ENCODE measurements at regions not wholly inside any gene's neighbourhood (a gene's known extent, or its start where the extent isn't known, plus 50 kb on each side); places are given as distances from the start of the nearest gene placed in this dataset.

DNA sequence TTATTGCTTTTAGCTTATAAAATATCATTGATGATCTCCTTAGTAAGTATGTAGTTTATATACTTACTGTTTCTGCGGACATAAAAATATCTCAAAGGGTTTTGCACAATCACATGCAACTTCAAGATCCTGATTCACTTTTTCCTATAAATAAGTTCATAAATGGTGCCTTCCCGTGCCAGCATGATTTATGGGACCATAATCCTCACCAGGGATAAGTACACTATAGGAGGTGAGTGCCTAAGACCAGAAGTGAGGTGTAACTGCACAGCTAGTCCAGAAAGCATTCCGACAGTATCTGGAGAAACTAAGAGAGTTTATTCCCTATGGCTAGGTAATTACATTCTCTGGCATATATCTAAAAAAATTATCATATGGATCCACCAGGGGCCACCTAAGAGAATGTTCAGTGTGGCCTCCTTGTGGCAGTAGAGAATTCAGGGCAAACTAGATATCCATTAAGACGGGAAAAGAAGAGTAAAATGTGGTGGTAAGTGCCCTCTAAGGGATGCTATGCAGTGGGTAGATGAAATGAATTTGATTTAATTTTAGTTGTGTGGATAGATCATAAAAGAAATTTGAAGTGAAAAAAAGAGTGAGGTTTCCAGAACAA lies 402.5 kb upstream of the SLC24A2 start:
- DNase-seq: no peak

DNA sequence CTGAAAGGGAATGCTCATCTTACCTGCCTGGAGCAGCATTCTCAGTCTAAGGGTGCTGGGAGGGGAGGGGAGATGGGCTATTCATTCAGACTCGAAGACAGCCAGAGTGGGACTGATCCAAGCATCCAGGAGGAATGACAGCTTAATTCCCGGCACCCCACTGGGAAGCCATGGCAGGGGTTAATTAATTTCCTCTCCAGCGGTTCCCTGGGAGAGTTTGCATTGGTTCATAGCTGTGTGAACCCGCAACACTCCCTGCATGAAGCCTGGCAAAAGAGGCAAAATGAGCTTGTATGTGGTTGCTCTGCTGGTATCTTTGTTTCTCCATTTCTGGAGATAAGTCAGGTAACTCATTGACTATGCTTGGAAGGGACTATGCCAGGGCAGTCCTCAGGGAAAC lies 401.0 kb upstream of the SLC24A2 start:
- no peak for DNase-seq

DNA sequence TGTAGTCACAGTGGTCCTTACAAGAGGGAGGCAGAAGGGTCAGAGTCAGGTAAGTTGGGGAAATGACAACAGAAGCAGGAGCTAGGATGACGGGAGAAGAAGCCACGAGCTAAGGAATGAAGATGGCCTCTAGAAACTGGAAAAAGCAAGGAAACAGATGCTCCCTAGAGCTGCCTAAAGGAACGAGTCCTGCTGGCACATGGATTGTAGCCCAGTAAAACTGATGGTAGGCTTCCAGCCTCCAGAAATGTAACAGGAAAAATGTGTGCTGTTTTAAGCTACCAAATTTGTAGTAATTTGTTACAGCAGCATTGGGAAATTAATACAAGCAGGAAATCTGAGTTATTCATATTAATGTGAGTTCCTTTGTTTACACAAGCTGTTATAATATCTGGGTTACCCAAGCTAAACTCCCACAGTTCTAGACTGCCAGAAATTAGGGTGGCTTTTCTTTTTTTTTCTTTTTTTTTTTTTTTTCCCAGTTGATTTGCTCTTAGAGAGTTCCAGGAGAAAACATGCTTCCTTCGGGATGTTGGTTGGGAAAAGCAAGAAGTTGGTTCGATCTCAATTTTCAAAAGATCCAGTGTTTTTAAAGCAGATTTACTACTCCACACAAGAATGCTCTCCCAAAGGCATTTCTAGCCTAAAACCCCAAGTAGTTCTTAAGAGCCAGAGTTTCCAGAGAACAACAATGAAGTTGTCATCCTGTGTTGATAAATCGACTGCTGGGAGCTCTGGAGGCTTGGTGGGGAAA lies 400.0 kb upstream of the SLC24A2 start:
- DNase-seq: no peak

DNA sequence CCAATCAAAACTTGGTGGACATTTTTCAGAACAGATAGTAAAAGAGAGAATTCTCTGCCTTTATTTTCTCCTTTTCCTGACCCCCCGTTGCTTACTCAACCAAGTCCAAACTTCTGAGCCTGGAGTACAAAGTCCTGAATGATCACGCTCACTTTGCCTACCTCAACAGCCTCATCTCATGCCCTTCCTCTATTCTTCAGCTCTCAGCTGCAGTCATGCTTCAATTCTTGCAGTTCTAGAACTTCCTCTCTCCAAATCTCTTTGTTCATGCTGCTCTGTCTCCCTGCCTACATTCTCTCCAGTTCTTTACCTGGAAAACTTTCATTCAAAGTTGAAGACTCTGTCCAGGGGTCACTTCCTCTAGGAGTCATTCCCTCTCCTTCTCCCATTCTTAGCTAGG lies 398.5 kb upstream of the SLC24A2 start:
- no peak for DNase-seq

DNA sequence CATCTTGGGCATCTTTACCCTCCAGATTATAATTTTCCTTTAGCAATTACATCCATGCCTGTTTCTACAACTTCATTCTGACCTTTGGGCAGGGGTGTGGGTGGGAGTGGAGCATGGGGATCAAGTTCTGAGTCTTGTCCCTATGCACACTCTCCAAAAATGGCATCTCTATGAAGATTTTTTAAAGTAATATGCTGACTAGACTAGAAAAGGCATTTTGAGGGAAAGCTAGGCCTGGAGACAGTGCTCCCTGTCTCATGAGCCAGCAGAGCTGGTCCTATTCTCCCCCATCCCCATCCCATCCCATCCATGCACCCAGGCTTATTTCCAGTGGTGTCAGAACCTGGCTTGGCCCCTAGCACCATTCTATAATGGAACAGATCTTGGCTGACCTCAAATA lies 398.0 kb upstream of the SLC24A2 start:
- no peak for DNase-seq

DNA sequence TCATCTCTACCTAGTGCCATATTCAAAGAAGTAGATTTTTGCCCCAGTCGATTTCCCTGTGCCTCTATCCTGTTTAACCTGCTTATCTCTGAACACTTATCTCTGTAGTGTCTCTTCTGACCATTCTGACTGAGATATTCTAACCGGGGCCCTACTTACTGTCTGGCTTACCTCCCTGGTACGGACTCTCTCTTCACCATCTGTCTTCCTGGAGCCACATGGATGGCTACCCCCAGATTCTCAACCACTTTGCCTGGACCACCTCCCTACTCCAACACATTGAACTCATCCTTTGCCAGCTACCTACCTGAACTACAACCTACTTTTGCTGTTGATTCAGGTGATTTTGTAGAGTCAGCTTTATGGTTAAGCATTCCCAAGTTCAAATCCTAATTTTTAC lies 397.4 kb upstream of the SLC24A2 start:
- DNase-seq: no peak

DNA sequence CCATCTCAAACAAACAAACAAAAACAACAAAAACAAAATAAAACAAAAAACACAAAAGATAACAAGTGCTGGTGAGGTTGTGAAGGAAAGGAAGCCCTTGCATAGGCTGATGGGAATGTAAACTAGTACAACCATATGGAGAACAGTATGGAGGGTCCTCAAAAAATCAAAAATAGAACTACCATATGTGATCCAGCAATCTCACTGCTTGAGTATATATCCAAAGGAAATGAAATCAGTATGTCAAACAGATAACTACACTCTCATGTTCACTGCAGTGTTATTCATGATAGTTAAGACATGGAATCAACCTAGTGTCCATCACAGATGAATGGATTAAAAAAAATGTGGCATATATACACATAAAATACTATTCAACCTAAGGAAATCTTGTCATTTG lies 395.7 kb upstream of the SLC24A2 start:
- DNase-seq: no peak

DNA sequence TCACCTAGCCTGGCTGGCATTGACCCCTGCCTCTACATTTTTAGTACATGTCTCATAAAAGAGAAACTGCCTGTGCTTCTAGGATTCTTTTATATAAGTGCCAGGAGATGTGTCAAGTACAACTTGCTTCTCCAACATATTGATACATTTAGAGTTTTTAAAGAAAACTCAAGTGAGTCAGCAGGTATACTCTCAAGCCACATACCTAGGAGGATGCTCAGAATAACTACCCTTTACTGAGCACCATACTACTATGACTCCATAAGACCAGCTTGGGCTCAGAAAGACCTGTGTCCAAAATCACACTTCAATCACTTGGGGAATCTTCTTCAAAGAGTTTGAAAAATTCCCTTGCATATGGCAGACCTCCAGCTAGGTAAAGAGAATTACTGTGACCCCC lies 389.8 kb upstream of the SLC24A2 start:
- DNase-seq: no peak

DNA sequence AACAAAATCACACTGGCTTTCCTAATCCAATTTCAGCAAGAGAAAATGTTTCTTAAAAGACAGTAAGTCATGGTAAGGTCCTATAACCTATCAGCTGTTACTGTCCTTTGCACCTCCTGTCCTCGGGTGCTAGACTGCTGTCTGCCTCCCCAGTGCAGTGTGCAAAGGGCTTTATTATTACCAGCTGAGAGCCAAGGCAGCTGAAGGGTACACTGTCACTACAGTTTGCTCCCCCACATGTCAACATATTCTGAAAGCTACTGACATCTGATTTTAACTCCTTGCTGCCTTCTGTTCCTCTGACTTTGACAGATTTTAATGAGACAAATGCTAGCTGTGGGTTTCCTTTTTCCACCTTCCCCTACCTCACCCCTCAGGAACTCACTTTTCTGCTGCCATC lies 389.4 kb upstream of the SLC24A2 start:
- DNase-seq: no peak

DNA sequence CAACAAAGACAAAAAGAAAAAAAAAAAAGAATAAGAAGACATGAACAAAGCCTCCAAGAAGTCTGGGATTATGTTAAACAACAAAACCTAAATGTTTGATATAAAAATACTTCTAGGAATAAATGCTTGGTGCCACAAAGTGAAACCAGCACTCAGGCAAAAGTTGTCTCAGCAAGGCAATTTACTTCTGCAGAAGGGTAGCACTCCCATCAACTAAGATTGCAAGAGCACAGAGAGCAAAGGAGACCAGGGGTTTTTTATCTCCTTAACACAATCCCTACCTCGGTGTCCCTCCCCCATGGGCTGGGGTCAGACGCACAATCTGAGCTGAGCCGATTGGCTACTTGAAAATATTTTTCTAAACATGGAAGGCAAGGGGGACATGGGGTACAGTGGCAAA lies 381.3 kb upstream of the SLC24A2 start:
- no peak for DNase-seq

DNA sequence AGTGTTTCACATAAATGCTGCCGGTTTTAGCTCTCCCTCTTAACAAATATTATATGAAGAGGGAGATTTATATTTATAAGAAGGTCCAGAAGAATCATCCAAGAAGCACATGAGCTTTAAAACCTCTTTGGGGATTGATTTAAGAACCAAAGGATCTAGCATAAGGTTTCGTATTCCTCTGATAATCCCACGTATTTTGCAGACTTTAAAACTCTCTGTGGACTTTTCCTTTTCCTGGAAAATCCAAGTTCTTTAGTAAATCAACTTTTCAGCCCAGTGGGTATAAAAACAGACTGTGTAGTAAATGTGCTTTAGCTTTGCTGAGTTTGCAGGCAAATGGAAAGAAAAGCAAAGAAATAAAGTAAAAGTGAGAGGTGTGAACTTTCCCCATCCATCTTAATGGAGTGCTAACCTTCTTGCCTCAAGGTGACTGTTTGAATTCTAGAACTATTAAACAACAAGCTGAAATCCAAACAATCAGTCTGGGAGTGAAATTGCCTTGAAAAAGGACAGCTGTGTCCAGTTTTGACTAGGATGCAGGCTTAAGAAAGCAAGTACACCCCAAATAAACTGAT lies 363.4 kb upstream of the SLC24A2 start:
- no peak for DNase-seq

DNA sequence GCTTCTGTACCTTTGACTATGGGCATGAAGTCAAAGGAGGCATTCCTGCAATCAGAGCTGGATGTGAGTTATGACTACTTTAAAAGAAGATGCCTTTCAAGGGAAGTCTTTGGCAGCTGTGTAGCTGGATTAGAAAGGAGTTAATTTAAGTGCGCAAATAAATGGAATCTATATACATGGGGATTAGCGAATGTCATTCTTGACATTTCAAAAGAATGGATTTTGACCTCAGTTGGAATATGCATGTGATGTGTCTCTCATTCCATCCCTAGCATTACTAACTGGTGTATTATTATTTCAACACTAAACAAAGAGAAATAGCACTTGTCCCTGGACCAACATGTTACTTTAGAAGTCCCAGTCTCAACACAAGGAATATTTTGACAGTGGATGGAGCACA lies 359.6 kb upstream of the SLC24A2 start:
- no peak for DNase-seq

DNA sequence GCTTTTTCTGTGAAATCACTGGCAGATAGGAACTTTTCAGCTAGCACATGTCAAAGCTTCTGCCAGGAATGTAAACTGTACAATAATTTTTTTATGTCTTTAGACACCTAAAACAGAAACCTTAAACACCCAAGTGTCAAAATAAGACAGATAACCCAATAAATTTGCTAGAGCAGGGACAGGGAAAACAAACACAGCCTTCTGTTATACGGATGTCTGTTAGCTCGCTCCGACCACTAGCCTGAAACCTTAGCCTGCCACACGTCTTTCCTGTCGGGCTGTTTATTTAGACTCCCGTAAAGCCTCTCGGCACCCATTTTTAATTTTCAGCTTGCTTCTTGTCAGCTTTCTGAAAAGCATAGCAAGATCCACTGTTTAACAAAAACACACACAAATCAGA lies 355.4 kb upstream of the SLC24A2 start:
- peak; percentile 49 for DNase-seq

DNA sequence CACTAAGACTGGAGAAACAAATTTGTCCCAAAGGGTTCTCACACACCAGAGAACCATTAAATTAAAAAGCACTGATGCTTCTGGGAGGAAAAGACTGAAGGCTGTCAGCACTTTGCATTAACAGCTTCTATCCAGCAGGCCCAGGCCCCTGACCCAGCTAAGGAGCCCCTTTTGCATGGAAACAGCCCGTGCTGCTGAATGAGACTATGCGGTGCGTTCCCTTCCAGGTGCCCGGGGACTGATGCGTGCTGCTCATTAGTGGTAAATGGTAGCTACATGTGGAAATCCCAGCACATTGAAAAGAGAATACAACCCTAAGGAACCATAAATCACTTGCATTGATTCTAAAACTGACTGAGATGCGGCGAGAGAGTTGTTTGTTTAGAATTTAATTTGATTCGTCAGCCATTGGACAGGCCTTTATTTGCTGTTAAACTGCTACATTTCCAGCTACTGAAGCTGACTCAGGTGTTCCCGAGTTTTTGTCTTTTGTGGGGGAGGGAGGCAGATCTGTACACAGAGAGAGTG lies 351.0 kb upstream of the SLC24A2 start:
- DNase-seq: peak; percentile 60

DNA sequence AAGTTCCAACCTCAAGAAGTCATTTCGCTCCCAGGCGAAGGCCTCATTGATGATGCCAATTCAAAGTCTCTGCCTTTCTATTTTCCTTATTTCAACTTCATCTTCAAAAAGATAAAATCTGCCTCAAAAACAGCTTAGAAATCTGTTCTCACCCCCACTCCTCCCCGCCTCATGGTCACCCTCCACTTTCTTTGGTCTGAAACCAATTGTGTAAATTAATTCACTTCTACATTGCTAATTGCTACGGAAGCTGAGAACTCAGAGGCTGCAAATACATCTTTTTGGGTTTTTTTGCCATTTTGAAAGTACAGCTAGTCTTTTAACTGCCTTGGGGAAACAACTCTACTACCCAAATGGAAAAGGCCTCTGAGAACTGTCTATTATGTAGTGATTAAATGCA lies 350.0 kb upstream of the SLC24A2 start:
- DNase-seq: no peak

DNA sequence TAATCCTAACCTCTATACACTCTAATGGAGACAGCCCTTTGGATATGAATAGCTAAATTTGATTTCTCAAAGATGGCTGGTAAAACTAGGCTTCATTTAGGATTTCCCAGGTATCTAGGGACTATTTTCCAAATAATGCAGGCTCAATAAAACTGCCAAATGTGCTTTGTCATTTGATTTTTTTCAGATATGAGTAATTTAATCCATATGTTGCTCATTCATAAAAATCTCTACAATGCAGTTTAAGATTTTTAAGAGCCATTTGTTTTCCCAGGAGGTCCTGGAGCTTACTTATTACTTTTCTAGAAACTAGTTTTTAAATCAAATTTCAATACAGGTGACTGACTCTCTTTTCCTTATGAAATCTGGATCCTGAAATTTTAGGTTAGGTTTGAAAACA lies 349.3 kb upstream of the SLC24A2 start:
- no peak for DNase-seq

DNA sequence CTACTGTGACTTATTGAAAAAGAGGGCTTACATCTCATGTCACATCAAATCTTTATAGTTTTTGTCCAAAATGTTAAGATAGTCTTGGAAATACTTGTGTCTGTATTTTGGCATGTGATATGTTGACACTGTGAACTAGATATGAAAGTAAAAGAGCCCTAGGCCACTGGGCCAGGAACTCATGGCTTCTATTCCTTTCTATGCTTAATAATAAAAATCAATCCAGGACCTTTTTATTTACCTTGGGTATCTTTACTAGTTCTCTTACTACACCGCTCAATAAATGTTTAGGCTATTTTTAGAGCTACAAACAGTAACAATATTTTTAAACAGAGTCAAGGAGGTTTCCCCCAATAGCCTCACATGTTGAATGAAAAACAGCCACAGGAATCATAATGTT lies 348.6 kb upstream of the SLC24A2 start:
- DNase-seq: no peak

DNA sequence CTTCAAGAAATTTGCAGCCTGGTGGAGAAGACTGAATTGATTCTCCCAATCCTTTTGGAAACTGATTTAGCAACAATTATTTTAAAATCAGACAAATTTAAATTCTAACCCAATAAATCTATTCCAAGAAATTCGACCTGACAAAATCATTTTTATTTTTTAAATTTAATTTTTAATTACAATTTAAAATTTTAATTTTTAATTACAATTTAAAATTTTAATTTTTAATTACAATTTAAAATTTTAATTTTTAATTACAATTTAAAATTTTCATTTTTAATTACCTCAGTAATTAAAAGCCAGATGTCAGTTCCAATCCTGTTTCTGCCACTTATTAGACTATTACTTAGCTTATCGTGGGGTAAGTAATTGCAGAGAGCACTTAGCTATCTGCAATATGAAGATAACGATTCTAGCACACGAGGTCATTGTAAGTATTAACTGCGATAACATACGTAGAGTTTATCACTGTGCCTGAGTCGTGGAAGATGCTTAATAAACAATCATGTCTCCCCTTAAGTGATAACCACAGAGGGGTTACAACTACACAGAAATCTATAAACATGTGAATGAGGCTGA lies 346.4 kb upstream of the SLC24A2 start:
- no peak for DNase-seq

DNA sequence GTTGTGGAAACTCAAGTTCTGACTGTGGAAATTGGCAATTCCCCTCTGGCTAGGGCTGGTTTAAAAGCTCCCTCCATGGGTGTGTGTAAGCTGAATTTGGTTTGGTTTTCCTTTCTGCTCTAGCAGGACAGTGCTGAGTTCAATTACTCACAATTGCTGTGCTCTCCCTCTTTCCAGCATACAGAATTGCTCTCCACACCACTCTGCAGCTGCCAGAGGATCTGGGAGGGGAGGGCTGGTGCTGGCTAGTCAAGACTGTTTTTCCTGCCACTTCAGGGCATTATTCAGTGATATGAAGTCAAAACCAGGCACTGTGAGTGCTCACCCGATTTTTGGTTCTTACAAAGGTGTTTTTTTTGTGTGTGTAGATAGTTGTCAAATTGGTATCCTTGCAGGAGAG lies 336.9 kb upstream of the SLC24A2 start:
- peak; percentile 11 for DNase-seq

DNA sequence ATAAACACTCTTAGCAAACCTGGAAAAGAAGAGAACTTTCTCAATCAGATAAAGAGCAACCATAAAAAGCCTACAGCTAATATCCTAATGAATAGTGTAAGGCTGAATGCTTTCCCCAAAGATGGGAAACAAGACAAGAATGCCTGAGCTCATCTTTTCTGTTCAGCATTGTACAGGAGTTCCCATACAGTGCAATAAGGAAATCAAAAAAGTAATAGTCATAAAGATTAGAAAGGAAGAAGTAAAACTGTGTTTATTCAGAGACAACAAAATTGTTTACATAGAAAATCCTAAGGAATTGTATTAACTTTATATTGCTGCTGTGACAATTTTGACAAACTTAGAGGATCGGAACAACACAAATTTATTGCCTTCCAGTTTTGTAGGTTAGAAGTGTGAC lies 330.7 kb upstream of the SLC24A2 start:
- no peak for DNase-seq

DNA sequence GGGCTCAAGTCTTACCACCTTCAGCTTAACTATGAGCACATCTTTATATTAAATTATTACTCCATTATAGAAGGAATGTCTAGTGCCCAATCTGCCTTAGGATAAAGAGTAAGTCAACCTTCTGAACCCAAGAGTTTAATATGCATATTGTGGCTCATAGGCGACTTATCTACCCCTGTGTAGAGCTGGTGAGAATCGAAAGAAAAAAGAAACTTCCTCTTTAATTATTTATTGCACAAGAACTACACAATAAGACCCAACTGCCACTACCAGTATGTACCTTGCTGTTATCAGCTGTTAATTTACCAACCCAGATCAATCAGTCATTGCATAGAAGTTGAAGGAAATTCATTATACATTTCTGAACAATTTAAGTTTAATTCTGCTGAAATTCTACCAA lies 329.1 kb upstream of the SLC24A2 start:
- no peak for DNase-seq

DNA sequence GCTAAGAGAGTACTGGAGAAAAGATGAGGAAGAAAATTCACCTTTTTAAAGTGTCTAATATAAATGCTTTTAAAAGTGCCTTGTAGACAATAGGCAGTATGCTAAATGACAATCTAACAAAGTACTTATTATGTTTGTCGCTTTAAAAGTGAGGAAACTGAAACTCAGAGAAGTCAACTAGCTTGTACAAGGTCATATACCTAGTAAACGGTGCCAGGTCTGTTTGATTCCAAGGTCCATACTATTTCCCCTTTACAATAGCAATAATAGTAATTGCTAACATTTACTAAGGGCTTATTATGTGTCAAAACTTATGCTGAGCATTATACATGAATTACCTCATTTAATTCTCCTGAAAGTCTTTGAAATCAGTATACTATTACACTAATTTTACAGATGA lies 328.6 kb upstream of the SLC24A2 start:
- no peak for DNase-seq

DNA sequence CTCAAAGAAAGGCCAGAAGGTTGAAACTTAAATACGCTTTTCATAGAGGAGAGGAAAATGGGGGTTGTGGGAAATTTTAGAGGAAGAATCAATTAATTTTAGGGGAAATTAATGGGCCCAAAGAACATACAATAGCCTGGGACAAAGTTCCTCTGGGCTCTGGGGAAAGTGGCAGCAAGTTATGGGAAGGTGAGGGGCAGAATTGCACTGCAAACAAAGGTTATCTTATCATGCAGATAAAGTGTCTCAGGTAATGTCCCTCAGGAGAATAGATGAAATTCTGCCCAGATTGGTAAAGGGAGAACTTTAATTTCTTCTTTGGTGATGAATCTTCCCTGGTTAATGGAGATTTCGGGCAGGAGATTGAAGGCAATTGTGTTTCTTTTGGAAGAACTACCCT lies 326.1 kb upstream of the SLC24A2 start:
- DNase-seq: no peak

DNA sequence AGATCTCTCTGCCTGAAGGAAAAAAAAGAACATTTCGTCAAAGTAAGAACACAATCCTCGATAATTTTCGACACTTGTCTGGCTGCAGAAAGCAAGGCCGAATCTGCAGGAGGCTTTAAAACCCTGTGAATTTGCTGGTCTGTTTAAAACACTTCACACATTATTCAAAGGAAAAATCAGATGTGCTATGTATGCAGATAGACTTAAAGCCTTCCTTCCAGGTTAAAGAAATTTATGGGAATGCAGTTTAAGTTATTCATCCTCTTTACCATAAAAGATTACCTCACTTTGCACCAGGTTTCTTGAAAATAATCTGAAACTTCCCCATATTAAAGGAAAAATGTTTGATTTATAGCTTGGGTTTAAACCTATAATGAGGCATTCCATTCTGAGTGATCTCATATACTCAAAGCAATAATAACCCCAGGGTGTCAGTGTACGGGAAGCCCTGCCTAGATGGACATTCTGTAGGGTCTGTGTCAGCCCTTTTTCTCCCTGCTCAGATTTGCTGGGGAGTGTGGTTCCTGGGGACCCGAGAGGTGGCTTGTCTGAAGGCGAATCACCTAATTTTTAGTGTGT lies 323.5 kb upstream of the SLC24A2 start:
- no peak for DNase-seq
